ENCODE measurements at regions not wholly inside any gene's neighbourhood (a gene's known extent, or its start where the extent isn't known, plus 50 kb on each side); places are given as distances from the start of the nearest gene placed in this dataset.
"Not testable (repeated sequence)": the region's sequence is repeated elsewhere in the genome, so short reads cannot be mapped to it uniquely, and the experiment has no call there.

- no peak for DNase-seq (ENCODE audit: low read depth)
These were observed 634.8 kb downstream of the MATN1 start for GRCh38 chr1:30088594-30088993.

- no peak for DNase-seq (ENCODE audit: low read depth)
These were observed 635.9 kb downstream of the MATN1 start for GRCh38 chr1:30087465-30087864.

DNA sequence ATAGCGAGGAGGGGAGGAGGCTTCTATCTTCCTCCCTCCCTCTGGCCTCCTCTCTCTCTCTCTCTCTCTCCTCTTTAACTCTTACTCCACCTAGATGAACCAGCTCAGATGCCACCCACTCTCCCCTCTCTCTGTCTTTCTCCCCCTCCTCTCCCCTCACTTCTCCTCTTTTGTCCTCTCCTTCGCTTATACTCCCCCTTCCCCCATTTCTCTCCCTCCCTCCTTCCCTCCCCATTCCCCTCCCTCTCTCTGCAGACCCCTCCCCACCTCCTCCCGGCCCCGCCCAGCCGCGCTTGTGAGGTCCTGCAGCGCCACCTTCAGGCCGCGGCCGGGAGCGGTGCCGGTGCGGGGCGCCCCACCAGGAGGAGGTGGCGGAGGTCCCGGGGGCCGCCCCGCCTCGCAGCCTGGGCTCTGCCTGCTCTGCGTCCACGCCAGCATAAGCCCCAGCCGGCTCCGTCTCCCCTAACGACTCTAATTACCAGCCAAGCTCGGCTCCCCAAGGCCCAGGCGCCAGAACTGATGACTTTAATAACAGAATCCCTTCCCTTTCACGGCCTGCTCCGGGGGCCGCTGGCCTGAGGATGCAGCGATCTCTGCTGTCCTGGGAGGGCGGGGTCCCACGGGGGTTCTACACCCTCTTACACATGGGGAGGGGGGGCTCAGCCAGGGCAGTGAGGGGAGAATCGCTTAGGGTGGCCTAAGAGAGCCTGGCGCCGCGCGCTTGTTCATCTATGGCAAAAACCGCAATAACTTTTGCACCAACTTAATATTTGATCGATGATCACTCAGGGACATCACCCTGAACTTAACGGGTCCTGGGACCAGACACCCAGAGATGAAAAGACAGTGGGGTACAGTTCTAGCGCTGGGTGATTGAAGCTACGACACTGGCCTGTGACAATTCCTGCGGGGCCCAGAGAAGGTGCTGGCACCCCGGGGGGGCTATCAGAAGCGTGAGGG lies 637.3 kb downstream of the MATN1 start:
- peak; percentile 41 for DNase-seq (ENCODE audit: low read depth)

- DNase-seq (ENCODE audit: low read depth), result no peak
These were observed 638.3 kb downstream of the MATN1 start for GRCh38 chr1:30084909-30085571.

GRCh38 chr1:30083800-30084464 lies 639.5 kb downstream of the MATN1 start:
- DNase-seq (ENCODE audit: low read depth), result peak; percentile 21

DNA sequence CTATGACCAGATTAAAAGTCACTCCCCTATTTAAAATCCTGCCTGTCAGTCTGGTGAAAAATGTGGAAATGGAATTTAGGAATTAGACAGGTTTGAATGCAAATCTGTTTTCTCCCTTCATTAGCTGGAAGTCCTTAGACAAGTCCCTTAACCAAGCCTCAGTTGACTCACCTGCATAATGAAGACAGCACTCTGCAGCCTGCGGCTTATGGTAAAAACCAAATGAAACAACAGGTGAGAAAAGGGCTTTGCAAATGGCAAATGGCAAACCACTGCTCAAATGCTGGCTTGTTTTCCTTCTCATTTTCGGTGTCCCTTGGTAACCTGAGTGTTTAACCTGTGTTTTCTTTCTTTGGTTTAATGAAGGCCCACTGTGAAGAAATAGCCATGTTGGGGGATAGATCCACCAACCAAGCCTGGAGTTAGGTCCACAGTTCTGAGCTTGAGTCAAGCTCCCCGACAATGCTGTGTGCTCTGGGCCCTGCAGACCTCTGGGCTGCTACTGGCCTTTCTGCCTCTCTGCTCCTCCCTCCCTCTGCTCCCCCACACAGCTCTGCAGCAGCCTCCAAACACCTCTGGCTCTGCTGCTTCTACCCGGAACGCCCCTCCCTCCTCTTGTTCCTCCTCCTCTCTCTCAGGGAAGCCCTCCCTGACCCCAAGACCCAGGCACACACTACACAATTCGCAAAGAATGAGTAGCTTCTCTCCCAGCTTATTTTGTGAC lies 641.8 kb downstream of the MATN1 start:
- no peak for DNase-seq (ENCODE audit: low read depth)

DNA sequence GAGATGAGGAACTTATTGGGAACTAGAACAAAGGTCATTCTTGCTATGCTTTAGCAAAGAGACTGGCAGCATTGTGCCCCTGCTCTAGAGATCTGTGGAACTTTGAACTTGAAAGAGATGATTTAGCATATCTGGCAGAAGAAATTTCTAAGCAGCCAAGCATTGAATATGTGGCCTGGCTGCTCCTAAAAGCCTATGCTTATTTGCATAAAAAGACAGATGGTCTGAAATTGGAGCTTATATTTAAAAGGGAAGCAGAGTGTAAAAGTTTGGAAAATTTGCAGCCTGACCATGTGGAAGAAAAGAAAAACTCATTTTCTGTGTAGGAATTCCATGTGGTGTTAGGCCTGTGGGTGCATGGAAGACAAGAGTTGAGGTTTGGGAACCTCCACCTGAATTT lies 647.5 kb downstream of the MATN1 start:
- not testable (repeated sequence) for DNase-seq (ENCODE audit: low read depth)

- no peak for DNase-seq (ENCODE audit: low read depth)
These were observed 654.5 kb downstream of the MATN1 start for GRCh38 chr1:30068787-30069472.

DNA sequence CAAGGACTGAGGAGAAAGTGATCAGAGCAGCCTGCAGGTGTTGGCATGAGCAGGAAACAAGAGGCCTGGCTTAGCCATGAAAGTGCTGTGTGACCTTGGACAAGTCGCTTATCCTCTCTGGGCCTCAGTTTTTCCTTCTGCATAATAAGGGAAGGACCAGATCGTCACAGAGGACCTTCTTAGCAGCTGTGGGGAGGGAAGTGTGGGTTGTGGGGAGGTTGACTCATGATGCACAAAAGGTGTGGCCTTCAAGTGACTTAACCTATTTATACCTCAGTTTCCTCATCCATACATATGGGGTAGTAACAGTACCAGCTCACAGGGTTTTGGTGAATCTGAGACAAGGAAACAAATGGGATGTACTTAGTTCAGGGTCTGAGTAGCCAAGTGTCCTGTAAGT lies 658.8 kb downstream of the MATN1 start:
- no peak for DNase-seq (ENCODE audit: low read depth)

- no peak for DNase-seq (ENCODE audit: low read depth)
These were observed 659.6 kb downstream of the MATN1 start for GRCh38 chr1:30063621-30064280.

GRCh38 chr1:30061292-30062220 lies 661.8 kb downstream of the MATN1 start:
- DNase-seq (ENCODE audit: low read depth), result no peak

DNA sequence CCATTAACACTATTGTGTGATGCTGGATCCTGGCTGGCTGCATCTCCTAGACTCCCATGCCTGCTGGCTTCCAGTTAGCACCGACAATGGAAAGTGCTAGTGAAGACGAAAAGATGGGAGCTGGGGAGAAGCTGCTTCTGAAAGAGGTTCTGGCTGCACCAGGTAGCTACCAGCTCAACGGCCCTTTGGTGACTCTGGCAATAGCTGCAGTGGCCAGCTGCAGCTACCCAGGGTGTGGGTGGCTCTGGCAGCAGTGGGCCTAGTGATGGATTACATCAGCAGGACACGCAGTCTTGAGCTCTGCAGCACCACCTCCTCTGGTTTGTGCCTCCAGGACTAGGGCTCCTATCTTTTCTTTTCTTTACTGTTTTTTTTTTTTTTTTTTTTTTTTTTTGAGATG lies 662.6 kb downstream of the MATN1 start:
- no peak for DNase-seq (ENCODE audit: low read depth)

DNA sequence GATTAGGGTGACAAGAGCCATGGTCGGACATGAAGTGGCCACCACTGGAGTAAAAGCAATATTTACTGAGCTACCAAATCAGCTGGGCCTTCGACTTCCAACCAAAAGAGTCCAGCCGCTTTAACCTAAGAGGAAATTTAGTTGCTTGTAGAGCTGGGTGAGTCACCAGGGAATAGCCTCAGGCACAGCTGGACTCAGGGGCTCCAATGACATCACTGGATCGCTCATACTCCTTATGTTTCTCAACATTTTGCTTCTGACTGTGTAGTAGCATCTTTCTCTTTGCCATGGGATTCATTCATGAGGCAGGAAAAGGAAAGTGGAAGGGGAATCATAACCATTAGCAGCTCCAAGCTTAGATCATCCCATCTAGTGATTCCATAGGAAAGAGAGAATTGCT lies 664.4 kb downstream of the MATN1 start:
- DNase-seq (ENCODE audit: low read depth), result peak; percentile 65

- DNase-seq (ENCODE audit: low read depth), result no peak
These were observed 669.3 kb downstream of the MATN1 start for GRCh38 chr1:30054126-30054525.

- DNase-seq (ENCODE audit: low read depth), result no peak
These were observed 671.2 kb downstream of the MATN1 start for GRCh38 chr1:30052178-30052577.

DNA sequence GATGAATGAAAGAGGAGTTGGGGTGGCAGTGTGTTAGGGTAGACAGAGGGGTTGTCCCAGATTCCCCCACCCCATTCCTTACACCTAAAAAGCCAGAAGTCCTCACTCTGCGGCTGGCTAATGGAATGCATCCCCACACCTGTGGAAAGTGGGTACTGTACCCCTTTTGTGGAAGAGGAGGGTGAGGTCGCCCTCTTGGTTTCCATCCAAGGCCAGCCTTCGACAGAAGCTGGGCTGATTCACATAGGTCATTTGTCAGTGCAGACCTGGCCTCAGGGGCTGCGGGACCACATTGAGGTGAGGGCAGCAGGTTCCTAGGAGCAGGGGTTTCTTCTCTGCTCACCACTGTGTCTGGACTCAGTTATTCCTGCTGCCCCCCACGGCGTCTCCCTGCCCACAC lies 671.6 kb downstream of the MATN1 start:
- DNase-seq (ENCODE audit: low read depth), result no peak

- DNase-seq (ENCODE audit: low read depth), result no peak
These were observed 673.6 kb downstream of the MATN1 start for GRCh38 chr1:30049748-30050296.

DNA sequence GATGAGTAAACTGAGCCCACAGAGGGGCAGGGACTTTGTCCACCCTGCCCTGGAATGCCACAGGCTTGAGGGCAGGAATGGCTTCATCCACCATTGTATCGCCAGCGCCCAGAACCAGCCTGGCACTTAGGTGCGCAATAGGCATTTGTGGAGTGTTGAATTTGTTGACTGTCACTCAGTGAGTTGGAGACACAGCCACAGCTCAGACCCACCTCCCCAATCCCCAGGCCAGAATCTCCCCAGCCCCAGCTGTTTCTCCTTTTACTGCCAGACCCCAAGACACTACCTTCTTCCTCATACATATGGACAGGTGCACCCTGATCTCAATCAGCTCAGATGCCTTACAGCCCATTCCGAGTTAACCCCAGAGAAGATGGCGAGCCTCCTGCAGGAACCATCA lies 674.5 kb downstream of the MATN1 start:
- no peak for DNase-seq (ENCODE audit: low read depth)

DNA sequence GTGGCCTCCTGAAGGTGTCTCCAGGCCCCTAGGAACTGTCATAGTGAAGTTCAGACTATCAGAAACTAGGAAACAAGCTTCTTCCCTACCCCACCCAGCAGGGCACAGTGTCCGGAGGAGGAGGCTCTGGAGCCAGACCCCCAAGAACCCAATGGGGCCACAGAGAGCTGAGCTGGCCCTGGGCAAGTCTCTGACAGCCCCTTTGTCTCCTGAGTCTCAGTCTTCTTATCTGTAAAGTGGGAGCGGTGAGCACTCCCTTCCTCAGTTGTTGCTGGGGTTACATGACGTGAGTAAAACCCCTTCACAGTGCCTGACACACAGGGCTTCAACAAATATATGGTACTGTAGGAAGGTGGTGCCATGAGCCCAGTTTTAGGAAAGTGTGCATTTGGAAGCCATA lies 675.8 kb downstream of the MATN1 start:
- DNase-seq (ENCODE audit: low read depth), result no peak

DNA sequence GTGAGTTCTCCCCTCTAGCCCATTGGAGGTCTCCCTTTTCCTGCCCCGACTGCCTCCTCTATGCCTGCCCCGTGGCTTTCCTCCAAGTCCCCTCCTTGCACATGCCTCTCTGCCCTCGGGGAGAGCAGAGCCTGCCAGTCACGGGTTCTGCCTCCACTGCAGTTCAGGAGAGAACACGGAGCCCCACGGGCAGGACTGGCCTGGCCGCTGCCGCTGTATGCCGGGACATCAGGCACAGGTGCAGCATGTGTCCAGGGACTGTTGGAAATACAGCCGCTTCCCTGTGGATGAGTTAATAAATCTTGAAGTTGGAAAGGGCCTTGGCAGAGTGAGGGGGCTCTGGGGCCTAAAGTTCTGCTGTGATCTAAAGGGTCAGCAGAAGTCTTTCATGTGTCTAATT lies 676.6 kb downstream of the MATN1 start:
- no peak for DNase-seq (ENCODE audit: low read depth)
